GM13977 (cell line): ENCODE measurements at regions not wholly inside any gene's neighbourhood (a gene's known extent, or its start where the extent isn't known, plus 50 kb on each side); places are given as distances from the start of the nearest gene placed in this dataset.

Experiments used
- DNase-seq: peaks from one replicate; pipeline ENCODE4 v3.0.0; 2012; ENCODE audit warnings: low spot score
- in situ Hi-C: fragments of 300-500 bp; cut with MboI; formaldehyde crosslinking; loops from one replicate; pipeline ENCODE4 v1.12.0; 2022; ENCODE audit warnings: low sequenced_read_pairs, low pct_unique_long_range_greater_than_20kb, mixed read lengths, inconsistent platforms; ENCODE audit not compliant: unreplicated experiment
- TF ChIP-seq, protein P1 (sequence below): IDR thresholded peaks from 2 replicates; pipeline ENCODE4 v1.5.1; 2012; ENCODE audit warnings: mild to moderate bottlenecking, control low read depth; ENCODE audit not compliant: insufficient read depth; ENCODE audit errors: extremely low read depth, missing control alignments

- no peak for DNase-seq
- in situ Hi-C loops: no loop called here
- TF ChIP-seq, protein P1, sequence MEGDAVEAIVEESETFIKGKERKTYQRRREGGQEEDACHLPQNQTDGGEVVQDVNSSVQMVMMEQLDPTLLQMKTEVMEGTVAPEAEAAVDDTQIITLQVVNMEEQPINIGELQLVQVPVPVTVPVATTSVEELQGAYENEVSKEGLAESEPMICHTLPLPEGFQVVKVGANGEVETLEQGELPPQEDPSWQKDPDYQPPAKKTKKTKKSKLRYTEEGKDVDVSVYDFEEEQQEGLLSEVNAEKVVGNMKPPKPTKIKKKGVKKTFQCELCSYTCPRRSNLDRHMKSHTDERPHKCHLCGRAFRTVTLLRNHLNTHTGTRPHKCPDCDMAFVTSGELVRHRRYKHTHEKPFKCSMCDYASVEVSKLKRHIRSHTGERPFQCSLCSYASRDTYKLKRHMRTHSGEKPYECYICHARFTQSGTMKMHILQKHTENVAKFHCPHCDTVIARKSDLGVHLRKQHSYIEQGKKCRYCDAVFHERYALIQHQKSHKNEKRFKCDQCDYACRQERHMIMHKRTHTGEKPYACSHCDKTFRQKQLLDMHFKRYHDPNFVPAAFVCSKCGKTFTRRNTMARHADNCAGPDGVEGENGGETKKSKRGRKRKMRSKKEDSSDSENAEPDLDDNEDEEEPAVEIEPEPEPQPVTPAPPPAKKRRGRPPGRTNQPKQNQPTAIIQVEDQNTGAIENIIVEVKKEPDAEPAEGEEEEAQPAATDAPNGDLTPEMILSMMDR: no peak
Observed at GRCh38 chr2:109070290-109070689, 58.7 kb upstream of the SH3RF3 start.

GRCh38 chr2:109069331-109070194 lies 59.4 kb upstream of the SH3RF3 start:
- no peak for DNase-seq
- in situ Hi-C loops: no loop called here
- TF ChIP-seq, protein P1: no peak

- TF ChIP-seq, protein P1: no peak
- in situ Hi-C loops: no loop called here
- no peak for DNase-seq
Observed at GRCh38 chr2:109068811-109069210, 60.2 kb upstream of the SH3RF3 start.

DNA sequence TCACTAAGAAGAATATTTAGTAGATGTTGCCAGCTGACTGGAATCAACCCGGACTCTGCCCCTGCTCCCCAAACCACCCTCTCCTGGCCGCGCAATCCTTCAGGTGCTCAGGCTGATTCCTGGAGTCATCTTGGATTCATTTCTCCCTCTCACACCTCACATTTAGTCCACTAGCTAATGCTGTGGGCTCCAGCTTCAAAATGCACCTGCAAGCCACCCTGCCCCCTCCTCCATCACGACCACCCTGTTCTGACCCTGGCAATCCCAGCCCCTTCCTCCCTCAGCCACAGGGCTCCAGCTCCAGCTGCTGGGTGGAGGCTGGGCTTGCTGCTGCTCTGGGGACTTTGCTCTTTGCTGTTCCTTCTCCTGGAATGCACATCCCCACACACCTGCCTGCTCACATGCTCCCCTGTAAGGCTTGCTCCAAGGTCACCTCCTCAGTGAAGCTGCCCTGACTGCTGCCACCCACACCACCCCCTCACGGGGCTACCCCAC lies 61.3 kb upstream of the SH3RF3 start:
- in situ Hi-C loops: no loop called here
- TF ChIP-seq, protein P1: no peak
- no peak for DNase-seq

DNA sequence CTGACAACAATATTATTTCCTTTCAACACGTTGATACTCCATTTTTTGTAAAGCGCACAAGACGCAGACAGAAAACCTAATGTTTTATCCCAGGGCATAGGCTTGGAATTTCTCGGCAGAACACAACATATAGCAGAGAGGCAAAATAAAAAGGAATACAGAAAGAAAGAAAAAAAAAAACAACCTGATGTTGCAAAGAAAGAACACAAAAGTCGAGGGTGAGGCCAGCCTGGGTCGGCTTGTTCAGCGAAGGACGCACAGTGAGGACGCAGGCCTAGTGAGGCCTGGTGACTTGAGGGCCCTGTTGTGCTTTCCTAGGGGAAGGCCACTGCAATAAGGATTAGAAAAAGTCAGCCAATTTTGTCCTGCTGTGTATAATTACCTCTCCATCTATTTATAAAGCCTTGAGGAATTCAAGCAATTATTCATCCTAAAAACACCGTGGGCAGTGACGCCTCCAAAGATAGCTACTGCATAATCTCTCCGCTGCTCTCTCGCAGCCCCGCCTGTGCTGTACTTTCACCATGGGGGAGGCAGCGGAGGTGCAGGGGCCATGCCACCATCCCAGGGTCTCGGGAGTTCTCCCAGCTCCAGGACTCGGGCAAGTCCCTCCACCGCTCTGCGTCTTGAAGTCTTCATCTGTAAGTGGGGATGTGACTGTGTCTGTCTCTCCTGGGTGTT lies 61.9 kb upstream of the SH3RF3 start:
- in situ Hi-C loops: no loop called here
- TF ChIP-seq, protein P1: no peak
- DNase-seq: no peak

DNA sequence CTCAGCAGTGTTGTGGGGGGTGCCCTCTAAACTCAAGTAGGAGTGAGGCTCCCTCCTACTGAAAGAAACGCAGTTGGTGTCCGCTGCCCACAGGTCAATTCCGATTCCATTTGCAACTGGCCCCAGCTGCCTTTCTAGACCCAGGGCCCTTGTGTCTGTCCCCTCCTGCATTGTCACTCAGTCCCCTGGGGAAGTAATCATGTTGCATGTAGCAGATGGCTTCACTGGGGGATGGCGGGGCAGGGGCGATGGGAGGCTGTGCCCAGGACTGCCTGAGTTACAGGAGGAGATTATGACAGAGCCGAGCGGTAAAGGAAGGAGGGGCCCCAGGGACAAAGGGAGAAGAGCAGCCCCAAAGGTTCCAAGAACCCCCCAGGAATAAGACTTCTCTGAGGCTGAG lies 62.5 kb upstream of the SH3RF3 start:
- in situ Hi-C loops: no loop called here
- DNase-seq: no peak
- TF ChIP-seq, protein P1: no peak
